CD14-positive monocyte (primary cell): ENCODE measurements at regions not wholly inside any gene's neighbourhood (a gene's known extent, or its start where the extent isn't known, plus 50 kb on each side); places are given as distances from the start of the nearest gene placed in this dataset.

Experiments used
- DNase-seq, 3 donors: peaks; one replicate each; pipeline ENCODE4 v3.0.0-alpha.2; 2011 to 2022
- H2AFZ ChIP-seq: 2 replicates; pipeline ENCODE4 v1.6.0; 2012; ENCODE audit warnings: mild to moderate bottlenecking, low read depth, low read length, inconsistent platforms; ENCODE audit not compliant: insufficient read depth, poor library complexity, severe bottlenecking
- H3K27ac ChIP-seq, 2 donors: 1 replicate in 1 of 2; 2 replicates in 1 of 2; pipeline ENCODE4 v1.5.1; 2012 to 2013; ENCODE audit warnings: low read length in 2 of 2, control low read depth in 1 of 2, inconsistent platforms in 1 of 2, low read depth in 1 of 2, mild to moderate bottlenecking in 1 of 2
- H3K27me3 ChIP-seq, 2 donors: one replicate each; pipeline versions ENCODE4 v1.6.0 to v1.6.1; 2011 to 2013; ENCODE audit warnings: low read length in 2 of 2; ENCODE audit not compliant: control insufficient read depth in 2 of 2, insufficient read depth in 2 of 2
- H3K36me3 ChIP-seq, 2 donors: replicated peaks in 1 of 2; 1 replicate in 1 of 2; 2 replicates in 1 of 2; pipeline versions ENCODE4 v1.5.1 to v1.6.1; 2012 to 2013; ENCODE audit warnings: low read length in 2 of 2, control low read depth in 1 of 2, inconsistent platforms in 1 of 2, mild to moderate bottlenecking in 1 of 2; ENCODE audit not compliant: insufficient read depth in 2 of 2, control insufficient read depth in 1 of 2
- H3K4me1 ChIP-seq, 2 donors: 1 replicate in 1 of 2; 2 replicates in 1 of 2; pipeline versions ENCODE4 v1.5.1 to v1.6.1; 2012 to 2013; ENCODE audit warnings: low read length in 2 of 2, control low read depth in 1 of 2, inconsistent platforms in 1 of 2, mild to moderate bottlenecking in 1 of 2, moderate library complexity in 1 of 2; ENCODE audit not compliant: insufficient read depth in 2 of 2, control insufficient read depth in 1 of 2
- H3K4me2 ChIP-seq: replicated peaks from 2 replicates; pipeline ENCODE3; 2012; ENCODE audit warnings: low read length, moderate library complexity, mild to moderate bottlenecking; ENCODE audit not compliant: poor library complexity, severe bottlenecking; ENCODE audit errors: extremely low read depth
- H3K4me3 ChIP-seq, 3 experiments: fragments of 200-600 bp in 1 of 3; sonication (generic) in 1 of 3; replicated peaks in 1 of 3; 1 replicate in 2 of 3; 2 replicates in 1 of 3; pipeline ENCODE4 v1.5.1; 2011 to 2013; ENCODE audit warnings: low read length in 3 of 3, mild to moderate bottlenecking in 3 of 3, control low read depth in 2 of 3, low read depth in 2 of 3, inconsistent platforms in 1 of 3, moderate library complexity in 1 of 3
- H3K79me2 ChIP-seq: 2 replicates; pipeline ENCODE4 v1.6.0; 2012; ENCODE audit warnings: mild to moderate bottlenecking, control low read depth, inconsistent platforms, low read length, moderate library complexity; ENCODE audit not compliant: insufficient read depth
- H3K9ac ChIP-seq: 2 replicates; pipeline ENCODE4 v1.6.0; 2017; ENCODE audit warnings: low read length, mild to moderate bottlenecking; ENCODE audit not compliant: insufficient read depth, poor library complexity, severe bottlenecking
- H3K9me3 ChIP-seq, 2 donors: replicated peaks in 1 of 2; 1 replicate in 1 of 2; 2 replicates in 1 of 2; pipeline versions ENCODE4 v1.5.1 to v1.6.1; 2012 to 2013; ENCODE audit warnings: low read length in 2 of 2, control low read depth in 1 of 2; ENCODE audit not compliant: control insufficient read depth in 1 of 2, insufficient read depth in 1 of 2
- H4K20me1 ChIP-seq: 2 replicates; pipeline ENCODE4 v1.6.0; 2012; ENCODE audit warnings: mild to moderate bottlenecking, low read length, control low read depth, moderate library complexity; ENCODE audit not compliant: insufficient read depth
- H3K27ac Mint-ChIP-seq, 7 donors: one replicate each; pipeline ENCODE4 v1.8.0; 2020; ENCODE audit warnings: mild to moderate bottlenecking in 7 of 7, mixed read lengths in 7 of 7, moderate library complexity in 6 of 7, inconsistent platforms in 2 of 7
- H3K27me3 Mint-ChIP-seq, 3 donors: one replicate each; pipeline ENCODE4 v1.8.0; 2021 to 2022; ENCODE audit warnings: low read depth in 3 of 3, mild to moderate bottlenecking in 3 of 3, mixed read lengths in 3 of 3, moderate library complexity in 3 of 3, inconsistent platforms in 1 of 3
- H3K36me3 Mint-ChIP-seq, 2 donors: one replicate each; pipeline ENCODE4 v1.8.0; 2020; ENCODE audit warnings: mixed read lengths in 2 of 2, inconsistent platforms in 1 of 2, mild to moderate bottlenecking in 1 of 2
- H3K4me1 Mint-ChIP-seq: one replicate; pipeline ENCODE4 v1.8.0; 2020; ENCODE audit warnings: mild to moderate bottlenecking, mixed read lengths
- H3K4me3 Mint-ChIP-seq, 2 donors: one replicate each; pipeline ENCODE4 v1.8.0; 2020; ENCODE audit warnings: mild to moderate bottlenecking in 2 of 2, mixed read lengths in 2 of 2, moderate library complexity in 1 of 2
- H3K9me3 Mint-ChIP-seq, 7 donors: one replicate each; pipeline ENCODE4 v1.8.0; 2020 to 2022; ENCODE audit warnings: mixed read lengths in 7 of 7, mild to moderate bottlenecking in 6 of 7, moderate library complexity in 6 of 7, inconsistent platforms in 2 of 7
- CTCF ChIP-seq: fragments of 200-600 bp; IDR thresholded peaks from one replicate; pipeline ENCODE4 v1.8.0; 2022; ENCODE audit warnings: antibody characterized with exemption, mild to moderate bottlenecking
- WGBS: methylation state at CpG from one replicate; pipeline ENCODE4 v1.1.5; 2013; ENCODE audit warnings: missing lambda C conversion rate; ENCODE audit not compliant: insufficient coverage; 5-methylcytosine and 5-hydroxymethylcytosine counted together
- intact Hi-C, 2 donors: fragments of 100-400 bp; cut with micrococcal nuclease; formaldehyde crosslinking; loops; one replicate each; pipeline versions ENCODE4 v1.15.0 to v1.15.1; 2023

DNA sequence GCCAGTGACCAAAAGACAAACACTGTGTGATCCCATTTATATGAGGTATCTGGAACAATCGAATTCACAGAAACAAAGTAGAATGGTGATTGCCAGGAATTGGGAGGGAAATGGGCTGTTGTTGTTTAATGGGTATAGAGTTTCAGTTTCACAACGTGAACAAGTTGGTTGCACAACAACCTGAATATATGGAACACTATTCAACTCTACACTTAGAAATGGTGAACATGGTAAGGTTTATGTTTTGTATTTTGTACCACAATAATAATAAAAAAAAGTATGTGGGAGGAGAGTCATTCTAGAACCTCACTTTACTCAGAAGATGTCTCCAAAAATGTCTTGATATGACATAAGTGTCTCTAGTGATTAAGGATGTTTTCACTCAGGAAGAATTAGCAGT is 85.2 kb upstream of the SGCE start:
- H4K20me1 ChIP-seq: no peaks in the 10 kb centered on the region
- Mint-ChIP-seq H3K4me3 (no peak overlapping the region), H3K9me3 (peaks cover 0 to 7% (median 1%) of the 10 kb centered on the region in 7 donors), H3K4me1 (no peaks in the 10 kb centered on the region), H3K27me3 (no peaks in the 10 kb centered on the region), H3K36me3 (no peaks in the 10 kb centered on the region), H3K27ac (no peak overlapping the region)
- intact Hi-C loops: no loop called here
- no peak for DNase-seq
- no peak overlapping the region for H3K27ac ChIP-seq
- H3K4me3 ChIP-seq: no peak overlapping the region
- H3K4me1 ChIP-seq: no peaks in the 10 kb centered on the region
- no peak overlapping the region for H3K9ac ChIP-seq
- no peak overlapping the region for H3K4me2 ChIP-seq
- no peaks in the 10 kb centered on the region for H3K27me3 ChIP-seq
- no peaks in the 10 kb centered on the region for H3K36me3 ChIP-seq
- TF ChIP-seq CTCF: no peak
- no peak overlapping the region for H2AFZ ChIP-seq
- H3K9me3 ChIP-seq: no peaks in the 10 kb centered on the region
- WGBS: no CpG with 5 or more reads among the region's 2 CpGs
- no peaks in the 10 kb centered on the region for H3K79me2 ChIP-seq

DNA sequence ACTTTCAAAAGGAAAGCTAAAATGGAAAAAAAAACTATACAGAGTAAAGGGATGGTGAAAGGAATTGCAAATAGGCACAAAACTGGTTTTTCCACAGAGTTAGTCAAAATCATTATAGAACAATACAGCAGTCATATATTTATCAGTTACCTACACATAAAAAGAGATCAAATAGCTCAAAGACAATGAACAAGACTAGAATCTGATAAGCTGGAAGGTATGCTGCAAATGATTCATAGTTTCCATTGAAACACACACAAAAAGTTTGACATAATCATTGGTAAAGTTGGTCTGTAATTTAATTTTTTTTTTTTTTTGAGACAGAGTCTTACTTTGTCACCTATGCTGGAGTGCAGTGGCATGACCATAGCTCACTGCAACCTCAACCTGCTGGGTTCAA is 92.4 kb upstream of the SGCE start:
- Histone ChIP-seq H2AFZ (no peak overlapping the region), H3K4me2 (no peak overlapping the region), H3K9me3 (peaks cover 0 to 3% of the 10 kb centered on the region in 2 donors), H3K27ac (no peak overlapping the region), H3K9ac (no peak overlapping the region), H3K36me3 (no peaks in the 10 kb centered on the region), H3K27me3 (no peaks in the 10 kb centered on the region), H4K20me1 (no peaks in the 10 kb centered on the region), H3K4me3 (no peak overlapping the region), H3K4me1 (no peaks in the 10 kb centered on the region), H3K79me2 (no peaks in the 10 kb centered on the region)
- intact Hi-C loops: no loop called here
- no peak overlapping the region for H3K27ac Mint-ChIP-seq
- DNase-seq: no peak
- H3K4me1 Mint-ChIP-seq: no peaks in the 10 kb centered on the region
- H3K27me3 Mint-ChIP-seq: no peaks in the 10 kb centered on the region
- peaks cover 4 to 11% (median 7%) of the 10 kb centered on the region in 7 donors for H3K9me3 Mint-ChIP-seq
- H3K36me3 Mint-ChIP-seq: no peaks in the 10 kb centered on the region
- no peak overlapping the region for H3K4me3 Mint-ChIP-seq
- no peak for TF ChIP-seq CTCF
